Endothelial cell (in vitro differentiated cells): ENCODE measurements at regions not wholly inside any gene's neighbourhood (a gene's known extent, or its start where the extent isn't known, plus 50 kb on each side); places are given as distances from the start of the nearest gene placed in this dataset.

Experiments used
- DNase-seq: peaks from one replicate; pipeline ENCODE4 v3.0.0; 2021; ENCODE audit warnings: low spot score
- H3K27ac Mint-ChIP-seq: one replicate; pipeline ENCODE4 v1.8.0; 2021; ENCODE audit warnings: mixed read lengths, inconsistent platforms; ENCODE audit not compliant: unreplicated experiment
- H3K27me3 Mint-ChIP-seq: one replicate; pipeline ENCODE4 v1.8.0; 2021; ENCODE audit warnings: mild to moderate bottlenecking, moderate library complexity, mixed read lengths, inconsistent platforms; ENCODE audit not compliant: unreplicated experiment
- H3K36me3 Mint-ChIP-seq: one replicate; pipeline ENCODE4 v1.8.0; 2021; ENCODE audit warnings: mild to moderate bottlenecking, low read depth, mixed read lengths, inconsistent platforms; ENCODE audit not compliant: unreplicated experiment
- H3K4me1 Mint-ChIP-seq: one replicate; pipeline ENCODE4 v1.8.0; 2021; ENCODE audit warnings: mild to moderate bottlenecking, mixed read lengths, inconsistent platforms; ENCODE audit not compliant: unreplicated experiment
- H3K4me3 Mint-ChIP-seq: one replicate; pipeline ENCODE4 v1.8.0; 2021; ENCODE audit warnings: mild to moderate bottlenecking, mixed read lengths, inconsistent platforms; ENCODE audit not compliant: unreplicated experiment
- H3K9me3 Mint-ChIP-seq: one replicate; pipeline ENCODE4 v1.8.0; 2021; ENCODE audit warnings: mixed read lengths, inconsistent platforms; ENCODE audit not compliant: unreplicated experiment
- TF ChIP-seq, protein P1 (sequence below): fragments of 200-600 bp; sonication (generic); IDR thresholded peaks from one replicate; pipeline ENCODE4 v1.5.0; 2021; ENCODE audit warnings: antibody characterized with exemption; ENCODE audit not compliant: unreplicated experiment

- no peaks in the 10 kb centered on the region for H3K27me3 Mint-ChIP-seq
- DNase-seq: no peak
- no peak overlapping the region for H3K27ac Mint-ChIP-seq
- TF ChIP-seq, protein P1, sequence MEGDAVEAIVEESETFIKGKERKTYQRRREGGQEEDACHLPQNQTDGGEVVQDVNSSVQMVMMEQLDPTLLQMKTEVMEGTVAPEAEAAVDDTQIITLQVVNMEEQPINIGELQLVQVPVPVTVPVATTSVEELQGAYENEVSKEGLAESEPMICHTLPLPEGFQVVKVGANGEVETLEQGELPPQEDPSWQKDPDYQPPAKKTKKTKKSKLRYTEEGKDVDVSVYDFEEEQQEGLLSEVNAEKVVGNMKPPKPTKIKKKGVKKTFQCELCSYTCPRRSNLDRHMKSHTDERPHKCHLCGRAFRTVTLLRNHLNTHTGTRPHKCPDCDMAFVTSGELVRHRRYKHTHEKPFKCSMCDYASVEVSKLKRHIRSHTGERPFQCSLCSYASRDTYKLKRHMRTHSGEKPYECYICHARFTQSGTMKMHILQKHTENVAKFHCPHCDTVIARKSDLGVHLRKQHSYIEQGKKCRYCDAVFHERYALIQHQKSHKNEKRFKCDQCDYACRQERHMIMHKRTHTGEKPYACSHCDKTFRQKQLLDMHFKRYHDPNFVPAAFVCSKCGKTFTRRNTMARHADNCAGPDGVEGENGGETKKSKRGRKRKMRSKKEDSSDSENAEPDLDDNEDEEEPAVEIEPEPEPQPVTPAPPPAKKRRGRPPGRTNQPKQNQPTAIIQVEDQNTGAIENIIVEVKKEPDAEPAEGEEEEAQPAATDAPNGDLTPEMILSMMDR: no peak
- no peaks in the 10 kb centered on the region for H3K36me3 Mint-ChIP-seq
- no peaks in the 10 kb centered on the region for H3K4me1 Mint-ChIP-seq
- H3K4me3 Mint-ChIP-seq: no peak overlapping the region
- no peaks in the 10 kb centered on the region for H3K9me3 Mint-ChIP-seq
These were observed 160.8 kb upstream of the LNX1 start for GRCh38 chr4:53752124-53752523.

DNA sequence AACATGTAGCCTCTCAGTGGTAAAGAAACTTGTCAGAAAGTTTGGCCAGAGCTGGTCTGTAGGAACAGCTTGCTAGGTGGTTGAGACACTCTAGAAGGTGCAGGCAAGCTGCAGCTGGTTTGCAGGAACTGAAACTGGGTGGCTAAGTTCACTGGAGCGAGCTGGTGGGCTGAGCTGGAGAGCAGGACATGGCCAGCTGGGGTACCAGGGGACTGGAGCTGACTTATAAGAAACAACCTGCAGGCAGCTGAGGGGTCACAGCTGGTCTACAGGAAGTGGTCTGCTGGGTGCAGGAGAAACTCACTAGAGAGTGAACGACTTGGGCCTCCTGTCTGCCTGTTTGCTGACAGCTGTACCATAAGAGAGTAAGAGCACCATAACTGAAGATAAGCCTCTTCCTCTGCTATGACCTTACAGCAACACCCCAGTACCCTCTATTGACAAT, 157.1 kb upstream of the LNX1 start:
- H3K4me1 Mint-ChIP-seq: no peaks in the 10 kb centered on the region
- H3K27me3 Mint-ChIP-seq: no peaks in the 10 kb centered on the region
- H3K27ac Mint-ChIP-seq: no peak overlapping the region
- TF ChIP-seq, protein P1: no peak
- no peak overlapping the region for H3K4me3 Mint-ChIP-seq
- no peak for DNase-seq
- no peaks in the 10 kb centered on the region for H3K36me3 Mint-ChIP-seq
- H3K9me3 Mint-ChIP-seq: no peaks in the 10 kb centered on the region

DNA sequence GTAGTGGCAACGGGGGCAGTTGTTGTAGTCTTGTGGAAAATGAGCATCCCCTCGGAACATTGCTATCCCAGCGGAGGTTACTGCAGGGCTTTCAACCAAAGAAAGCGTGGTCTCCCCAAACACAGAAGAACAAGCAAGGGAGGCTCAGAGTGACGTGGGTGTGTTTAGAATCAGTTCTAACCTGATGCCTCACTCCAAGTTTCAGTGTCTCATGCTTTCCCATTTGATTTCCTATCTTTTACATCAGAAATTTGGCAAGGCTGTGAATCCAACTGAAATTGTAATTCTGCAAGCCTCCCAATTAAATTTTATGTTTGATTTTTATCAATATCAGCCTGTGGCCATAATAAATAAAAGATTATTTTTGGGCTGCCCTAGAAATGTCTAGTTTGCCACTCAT, 156.1 kb upstream of the LNX1 start:
- TF ChIP-seq, protein P1: no peak
- Mint-ChIP-seq H3K36me3 (no peaks in the 10 kb centered on the region), H3K4me3 (no peak overlapping the region), H3K4me1 (no peaks in the 10 kb centered on the region), H3K9me3 (no peaks in the 10 kb centered on the region), H3K27ac (no peak overlapping the region), H3K27me3 (no peaks in the 10 kb centered on the region)
- no peak for DNase-seq

DNA sequence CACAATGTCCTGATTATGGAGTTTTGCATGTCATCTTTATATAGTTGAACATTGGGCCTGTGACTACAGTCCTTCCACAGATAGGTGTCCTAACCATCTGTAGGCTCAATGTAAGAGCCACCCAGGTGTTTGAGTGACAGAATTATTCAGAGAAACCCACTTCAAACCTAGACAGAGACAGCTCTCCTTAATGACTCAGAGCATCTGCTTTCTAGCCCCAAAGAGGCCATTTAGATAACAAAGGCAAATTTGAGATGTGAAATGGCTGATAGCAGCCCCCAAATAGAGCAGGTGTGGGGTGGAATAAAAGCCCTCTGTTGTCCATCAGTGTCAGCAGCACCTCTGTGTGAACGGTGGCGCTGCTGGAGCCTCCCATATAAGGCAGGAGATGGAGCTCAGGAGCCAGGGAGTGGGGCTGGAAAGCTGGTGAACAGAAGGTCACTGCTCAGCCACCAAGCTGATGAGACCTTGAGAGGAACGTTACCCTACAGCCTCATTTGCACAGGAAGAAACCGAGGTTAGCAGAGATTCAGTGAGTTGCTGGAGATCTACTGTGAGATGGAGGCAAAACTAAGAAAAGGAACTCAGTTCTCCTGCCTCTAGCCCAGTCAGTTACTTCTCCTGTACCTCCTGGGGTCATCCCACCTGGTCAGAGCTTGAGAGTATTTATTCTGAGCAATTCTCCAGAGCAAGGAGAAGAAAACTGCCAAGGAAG, 153.3 kb upstream of the LNX1 start:
- H3K27ac Mint-ChIP-seq: no peak overlapping the region
- H3K27me3 Mint-ChIP-seq: no peaks in the 10 kb centered on the region
- no peaks in the 10 kb centered on the region for H3K36me3 Mint-ChIP-seq
- H3K4me3 Mint-ChIP-seq: no peak overlapping the region
- no peak for DNase-seq
- TF ChIP-seq, protein P1: no peak
- H3K9me3 Mint-ChIP-seq: no peaks in the 10 kb centered on the region
- no peaks in the 10 kb centered on the region for H3K4me1 Mint-ChIP-seq

DNA sequence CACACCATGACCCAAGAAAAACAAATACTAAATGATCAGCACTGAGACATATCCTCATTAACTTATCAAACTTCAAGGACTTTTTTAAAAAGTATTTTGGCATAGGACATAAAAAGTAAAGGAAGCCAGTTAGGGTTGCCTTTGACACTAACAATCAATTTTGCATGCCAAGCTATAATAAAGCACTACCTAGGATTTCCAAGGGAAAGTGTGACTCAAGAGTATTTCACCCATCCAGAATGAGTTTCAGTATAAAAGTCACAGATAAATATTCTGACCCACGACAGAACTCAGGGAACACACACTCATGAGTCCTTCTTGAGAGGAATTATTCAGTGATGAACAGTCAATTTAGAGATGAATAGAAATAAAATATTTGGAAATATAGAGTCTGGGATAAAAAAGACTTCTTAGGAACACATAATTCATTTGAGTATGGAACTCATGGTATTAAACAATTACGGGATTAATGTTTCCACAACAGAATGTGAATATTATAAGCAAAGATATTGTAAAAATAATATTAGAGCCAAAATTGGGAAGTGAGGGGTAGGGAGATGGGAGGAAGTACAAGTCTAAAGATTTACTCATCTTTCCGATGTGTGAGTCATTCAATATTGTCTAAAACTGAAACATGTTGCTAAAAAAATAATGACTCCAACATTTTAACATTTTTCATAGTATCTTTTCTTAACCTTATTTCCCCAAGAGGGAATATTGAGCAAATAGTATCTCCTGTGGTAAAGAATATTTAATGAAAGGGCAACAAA, 143.5 kb upstream of the LNX1 start:
- H3K9me3 Mint-ChIP-seq: no peaks in the 10 kb centered on the region
- TF ChIP-seq, protein P1: no peak
- H3K4me1 Mint-ChIP-seq: no peaks in the 10 kb centered on the region
- peaks cover 3% of the 10 kb centered on the region for H3K27me3 Mint-ChIP-seq
- no peak for DNase-seq
- no peaks in the 10 kb centered on the region for H3K36me3 Mint-ChIP-seq
- H3K27ac Mint-ChIP-seq: no peak overlapping the region
- H3K4me3 Mint-ChIP-seq: no peak overlapping the region
